Type B pancreatic cell (in vitro differentiated cells): ENCODE measurements at regions not wholly inside any gene's neighbourhood (a gene's known extent, or its start where the extent isn't known, plus 50 kb on each side); places are given as distances from the start of the nearest gene placed in this dataset.

Experiments
- DNase-seq: peaks from one replicate; pipeline ENCODE4 v3.0.0; 2021; ENCODE audit warnings: mixed read lengths; ENCODE audit not compliant: unreplicated experiment; ENCODE audit errors: extremely low spot score
- H3K27ac Mint-ChIP-seq: 2 replicates; pipeline ENCODE4 v1.8.0; 2021; ENCODE audit warnings: mild to moderate bottlenecking, mixed read lengths
- H3K27me3 Mint-ChIP-seq: 2 replicates; pipeline ENCODE4 v1.8.0; 2021; ENCODE audit warnings: mixed read lengths
- H3K36me3 Mint-ChIP-seq: 2 replicates; pipeline ENCODE4 v1.8.0; 2021; ENCODE audit warnings: mixed read lengths
- H3K4me1 Mint-ChIP-seq: one replicate; pipeline ENCODE4 v1.8.0; 2021; ENCODE audit warnings: mixed read lengths; ENCODE audit not compliant: unreplicated experiment
- H3K4me3 Mint-ChIP-seq: 2 replicates; pipeline ENCODE4 v1.8.0; 2021; ENCODE audit warnings: mild to moderate bottlenecking, mixed read lengths
- H3K9me3 Mint-ChIP-seq: 2 replicates; pipeline ENCODE4 v1.8.0; 2021; ENCODE audit warnings: mixed read lengths
- TF ChIP-seq, protein P1 (sequence below): fragments of 200-600 bp; sonication (generic); conservative IDR thresholded peaks from 2 replicates; pipeline ENCODE4 v1.5.0; 2021; ENCODE audit warnings: antibody characterized with exemption, mild to moderate bottlenecking

GRCh38 chr18:75923169-75923568 lies 495.7 kb upstream of the SMIM21 start:
- Mint-ChIP-seq H3K27ac (no peak overlapping the region), H3K4me1 (no peaks in the 10 kb centered on the region), H3K4me3 (no peak overlapping the region), H3K27me3 (peaks cover 1% of the 10 kb centered on the region), H3K36me3 (no peaks in the 10 kb centered on the region), H3K9me3 (no peaks in the 10 kb centered on the region)
- DNase-seq, result no peak
- TF ChIP-seq, protein P1, sequence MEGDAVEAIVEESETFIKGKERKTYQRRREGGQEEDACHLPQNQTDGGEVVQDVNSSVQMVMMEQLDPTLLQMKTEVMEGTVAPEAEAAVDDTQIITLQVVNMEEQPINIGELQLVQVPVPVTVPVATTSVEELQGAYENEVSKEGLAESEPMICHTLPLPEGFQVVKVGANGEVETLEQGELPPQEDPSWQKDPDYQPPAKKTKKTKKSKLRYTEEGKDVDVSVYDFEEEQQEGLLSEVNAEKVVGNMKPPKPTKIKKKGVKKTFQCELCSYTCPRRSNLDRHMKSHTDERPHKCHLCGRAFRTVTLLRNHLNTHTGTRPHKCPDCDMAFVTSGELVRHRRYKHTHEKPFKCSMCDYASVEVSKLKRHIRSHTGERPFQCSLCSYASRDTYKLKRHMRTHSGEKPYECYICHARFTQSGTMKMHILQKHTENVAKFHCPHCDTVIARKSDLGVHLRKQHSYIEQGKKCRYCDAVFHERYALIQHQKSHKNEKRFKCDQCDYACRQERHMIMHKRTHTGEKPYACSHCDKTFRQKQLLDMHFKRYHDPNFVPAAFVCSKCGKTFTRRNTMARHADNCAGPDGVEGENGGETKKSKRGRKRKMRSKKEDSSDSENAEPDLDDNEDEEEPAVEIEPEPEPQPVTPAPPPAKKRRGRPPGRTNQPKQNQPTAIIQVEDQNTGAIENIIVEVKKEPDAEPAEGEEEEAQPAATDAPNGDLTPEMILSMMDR, result no peak

GRCh38 chr18:75916624-75916982 lies 489.1 kb upstream of the SMIM21 start:
- H3K4me3 Mint-ChIP-seq, result peak overlapping the region; percentile 74
- H3K27ac Mint-ChIP-seq, result no peak overlapping the region
- no peaks in the 10 kb centered on the region for H3K36me3 Mint-ChIP-seq
- DNase-seq, result no peak
- TF ChIP-seq, protein P1, result no peak
- H3K9me3 Mint-ChIP-seq, result no peaks in the 10 kb centered on the region
- peaks cover 11% of the 10 kb centered on the region for H3K27me3 Mint-ChIP-seq
- H3K4me1 Mint-ChIP-seq, result no peaks in the 10 kb centered on the region

GRCh38 chr18:75915941-75916623 lies 488.6 kb upstream of the SMIM21 start:
- H3K27me3 Mint-ChIP-seq, result peaks cover 11% of the 10 kb centered on the region
- H3K4me3 Mint-ChIP-seq, result peak overlapping the region; percentile 79
- TF ChIP-seq, protein P1, result no peak
- DNase-seq, result peak; percentile 80
- no peaks in the 10 kb centered on the region for H3K4me1 Mint-ChIP-seq
- no peak overlapping the region for H3K27ac Mint-ChIP-seq
- H3K9me3 Mint-ChIP-seq, result no peaks in the 10 kb centered on the region
- H3K36me3 Mint-ChIP-seq, result no peaks in the 10 kb centered on the region

DNA sequence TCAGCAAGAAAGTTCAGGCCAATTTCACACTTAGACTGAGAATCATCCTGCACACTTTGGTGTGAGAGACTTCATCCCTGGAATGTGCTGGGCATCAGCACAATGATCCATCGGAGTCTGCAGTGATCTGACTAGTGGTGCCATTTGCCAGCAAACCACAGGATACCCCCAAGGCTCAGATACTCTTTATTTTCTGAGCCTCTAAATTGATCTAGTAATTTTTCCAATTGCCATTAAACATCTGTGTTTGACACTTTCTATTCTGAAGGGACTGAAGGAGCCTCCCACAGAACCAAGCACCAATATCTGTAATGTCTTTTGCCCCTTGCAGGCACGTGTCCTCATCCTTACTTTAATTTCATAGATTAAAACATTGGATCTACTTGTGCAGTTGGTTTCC lies 485.3 kb upstream of the SMIM21 start:
- Mint-ChIP-seq H3K4me1 (no peaks in the 10 kb centered on the region), H3K9me3 (no peaks in the 10 kb centered on the region), H3K27me3 (peaks cover 6% of the 10 kb centered on the region), H3K36me3 (no peaks in the 10 kb centered on the region), H3K27ac (no peak overlapping the region), H3K4me3 (no peak overlapping the region)
- TF ChIP-seq, protein P1, result no peak
- DNase-seq, result no peak

DNA sequence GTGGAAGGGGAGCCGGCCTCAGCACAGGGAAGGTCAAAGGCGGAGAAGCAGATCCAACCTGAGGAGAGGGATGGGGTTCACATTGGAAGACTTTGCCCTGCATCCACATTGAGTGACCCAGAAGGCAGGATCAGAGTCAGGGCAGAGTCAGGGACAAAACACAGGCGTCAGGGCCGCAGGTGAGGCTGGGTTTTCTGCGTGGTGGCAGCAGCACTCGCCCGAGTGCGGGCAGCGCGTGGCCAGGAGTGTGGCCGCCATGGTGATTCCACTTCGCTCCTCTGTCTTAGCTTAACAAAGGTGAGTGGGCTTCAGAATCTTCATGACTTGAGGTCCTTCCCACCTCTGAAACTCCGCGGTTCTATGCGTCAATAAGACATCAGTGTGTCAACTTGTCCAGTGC lies 476.9 kb upstream of the SMIM21 start:
- peaks cover 3% of the 10 kb centered on the region for H3K9me3 Mint-ChIP-seq
- H3K27ac Mint-ChIP-seq, result no peak overlapping the region
- H3K27me3 Mint-ChIP-seq, result peaks cover 2% of the 10 kb centered on the region
- no peaks in the 10 kb centered on the region for H3K36me3 Mint-ChIP-seq
- no peak overlapping the region for H3K4me3 Mint-ChIP-seq
- TF ChIP-seq, protein P1, result no peak
- H3K4me1 Mint-ChIP-seq, result no peaks in the 10 kb centered on the region
- DNase-seq, result no peak
